ENCODE measurements at regions not wholly inside any gene's neighbourhood (a gene's known extent, or its start where the extent isn't known, plus 50 kb on each side); places are given as distances from the start of the nearest gene placed in this dataset.

- no peak for ATAC-seq (ENCODE audit: low read depth)
- intact Hi-C loops (cut with micrococcal nuclease), result no loop called here
- H3K27me3 ChIP-seq (ENCODE audit: control insufficient read depth, insufficient read depth, low read length), result no peaks in the 10 kb centered on the region
- dilution Hi-C loops (cut with HindIII; ENCODE audit: low sequenced_read_pairs, unreplicated experiment), result no loop called here
- TF ChIP-seq MAZ (IDR thresholded peaks at IDR 0.05; ENCODE audit: borderline replicate concordance, low read depth, low read length), result no peak
- no peaks in the 10 kb centered on the region for H3K79me1 ChIP-seq (ENCODE audit: low read depth in 1 of 2, low read length in 2 of 2)
- no peak overlapping the region for H2BK20ac ChIP-seq (ENCODE audit: low read depth, low read length)
- H4K5ac ChIP-seq (ENCODE audit: low read depth, low read length), result no peak overlapping the region
- CTCF ChIA-PET, result no interaction called here
- peak; percentile 10 for DNase-seq
- no peak overlapping the region for H4K91ac ChIP-seq (ENCODE audit: insufficient read depth, low read depth, low read length)
- no peak overlapping the region for H3K4me2 ChIP-seq (ENCODE audit: low read depth, low read length)
- H2AFZ ChIP-seq (replicated peaks; ENCODE audit: low read length, poor library complexity), result no peak overlapping the region
- no peak overlapping the region for H4K8ac ChIP-seq (ENCODE audit: low read depth in 2 of 2, low read length in 2 of 2)
- no peak overlapping the region for H3K4ac ChIP-seq (ENCODE audit: low read depth, low read length)
- 60% methylated on average over 1 of the region's 2 CpGs; no CpG with 5 or more reads in 1 of the 2 experiments for WGBS, 2 experiments (ENCODE audit: extremely low coverage in 2 of 2, insufficient read length in 1 of 2)
- no peak overlapping the region for H3K27ac ChIP-seq (ENCODE audit: insufficient read depth, low read length)
- H2BK15ac ChIP-seq (ENCODE audit: low read depth, low read length), result no peak overlapping the region
- H2AK9ac ChIP-seq (replicated peaks; ENCODE audit: low read depth, low read length, poor library complexity), result no peak overlapping the region
- H3K4me3 ChIP-seq (ENCODE audit: insufficient read depth, low read depth, low read length), result no peak overlapping the region
- H3K18ac ChIP-seq (ENCODE audit: low read depth, low read length), result no peak overlapping the region
- H4K20me1 ChIP-seq (ENCODE audit: insufficient read depth, low read length), result no peaks in the 10 kb centered on the region
- no peaks in the 10 kb centered on the region for H3K36me3 ChIP-seq (ENCODE audit: control insufficient read depth, insufficient read depth, low read length)
- in situ Hi-C loops (cut with MboI; ENCODE audit: low sequenced_read_pairs), result no loop called here
- no peak overlapping the region for H2BK5ac ChIP-seq (ENCODE audit: low read depth, low read length, poor library complexity, severe bottlenecking)
- no peak overlapping the region for H3K23ac ChIP-seq (ENCODE audit: low read depth, low read length)
- no peak overlapping the region for H2BK120ac ChIP-seq (ENCODE audit: low read depth, low read length)
- POLR2A ChIA-PET (ENCODE audit: unreplicated experiment), result no interaction called here
- no peak overlapping the region for H2AK5ac ChIP-seq (ENCODE audit: low read depth, low read length)
- H3K4me1 ChIP-seq (ENCODE audit: control insufficient read depth, insufficient read depth, low read length), result no peaks in the 10 kb centered on the region
- H3K9me1 ChIP-seq (ENCODE audit: insufficient read depth, low read length), result no peaks in the 10 kb centered on the region
- H3K9ac ChIP-seq (ENCODE audit: low read depth, low read length), result no peak overlapping the region
- BruUV-seq (replicated peaks), result no TSS peak
- H3K9me3 ChIP-seq (ENCODE audit: control insufficient read depth, insufficient read depth, low read length), result no peaks in the 10 kb centered on the region
- H3K56ac ChIP-seq (ENCODE audit: extremely low read depth, insufficient read depth, low read length), result no peak overlapping the region
- H3K14ac ChIP-seq (replicated peaks; ENCODE audit: low read depth, low read length), result no peak overlapping the region
These were observed 509.5 kb downstream of the SLITRK1 start for GRCh38 chr13:83372786-83373185.

Data from IMR-90 (cell line).